SK-N-SH (cell line): ENCODE measurements at regions not wholly inside any gene's neighbourhood (a gene's known extent, or its start where the extent isn't known, plus 50 kb on each side); places are given as distances from the start of the nearest gene placed in this dataset.

Source experiments
- CTCF ChIA-PET: fragments of 300-600, 350-600 bp; formaldehyde crosslinking; extraction: SDS; loops from one replicate; lab custom pipeline; 2021; lab: Yijun Ruan, JAX
- POLR2A ChIA-PET: fragments of 350-600 bp; sonication (Branson Sonifier 250); formaldehyde crosslinking; extraction: SDS; loops from one replicate; lab custom pipeline; 2020; ENCODE audit warnings: antibody characterized with exemption, inconsistent platforms; lab: Yijun Ruan, JAX
- DNase-seq: peaks from one replicate; pipeline ENCODE4 v3.0.0; 2012
- H2AFZ ChIP-seq: fragments of 200-600 bp; sonication (generic); 2 replicates; pipeline ENCODE4 v1.8.1; 2016; ENCODE audit warnings: antibody characterized with exemption, mild to moderate bottlenecking, low read depth
- H3F3A ChIP-seq: fragments of 200-600 bp; sonication (generic); replicated peaks from 2 replicates; pipeline ENCODE3; 2016; ENCODE audit warnings: antibody characterized with exemption, mild to moderate bottlenecking; ENCODE audit not compliant: insufficient read depth
- H3K27ac ChIP-seq, 2 experiments: fragments of 200-500 bp in 1 of 2; fragments of 200-600 bp in 1 of 2; sonication (Bioruptor generic) in 1 of 2; sonication (generic), shearing (Covaris generic) in 1 of 2; 2 replicates each; pipeline versions ENCODE4 v1.5.1 to v1.6.1; 2014 to 2016; ENCODE audit warnings: low read depth in 2 of 2, inconsistent platforms in 1 of 2, low read length in 1 of 2, mild to moderate bottlenecking in 1 of 2, mixed read lengths in 1 of 2
- H3K27me3 ChIP-seq: fragments of 200-600 bp; sonication (generic), shearing (Covaris generic); 2 replicates; pipeline ENCODE4 v1.6.1; 2016; ENCODE audit warnings: mixed run types; ENCODE audit not compliant: insufficient read depth
- H3K36me3 ChIP-seq, 2 experiments: fragments of 200-500 bp in 1 of 2; fragments of 200-600 bp in 1 of 2; sonication (Bioruptor generic) in 1 of 2; sonication (generic) in 1 of 2; replicated peaks in 1 of 2; 2 replicates each; pipeline versions ENCODE3 to v1.5.1; 2014 to 2016; ENCODE audit warnings: low read length in 1 of 2, mild to moderate bottlenecking in 1 of 2; ENCODE audit not compliant: insufficient read depth in 2 of 2, control insufficient read depth in 1 of 2
- H3K4me1 ChIP-seq, 2 experiments: fragments of 200-500 bp in 1 of 2; fragments of 200-600 bp in 1 of 2; sonication (Bioruptor generic) in 1 of 2; sonication (generic), shearing (Covaris generic) in 1 of 2; 2 replicates each; pipeline versions ENCODE4 v1.5.1 to v1.6.1; 2014 to 2016; ENCODE audit warnings: low read depth in 1 of 2, low read length in 1 of 2, mixed run types in 1 of 2; ENCODE audit not compliant: insufficient read depth in 2 of 2, control insufficient read depth in 1 of 2
- H3K4me2 ChIP-seq: fragments of 200-600 bp; sonication (generic), shearing (Covaris generic); 2 replicates; pipeline ENCODE4 v1.6.1; 2017; ENCODE audit warnings: mixed run types
- H3K4me3 ChIP-seq, 2 experiments: fragments of 200-500 bp in 1 of 2; fragments of 200-600 bp in 1 of 2; sonication (Bioruptor generic) in 1 of 2; sonication (generic), shearing (Covaris generic) in 1 of 2; 2 replicates each; pipeline versions ENCODE4 v1.5.1 to v1.8.1; 2014 to 2016; ENCODE audit warnings: low read depth in 2 of 2, inconsistent platforms in 1 of 2, low read length in 1 of 2, mild to moderate bottlenecking in 1 of 2, mixed read lengths in 1 of 2, moderate library complexity in 1 of 2
- H3K79me2 ChIP-seq: fragments of 200-600 bp; sonication (generic); 2 replicates; pipeline ENCODE4 v1.8.1; 2017; ENCODE audit warnings: mild to moderate bottlenecking; ENCODE audit not compliant: insufficient read depth
- H3K9ac ChIP-seq: fragments of 200-600 bp; sonication (generic); 2 replicates; pipeline ENCODE4 v1.6.1; 2017; ENCODE audit warnings: mixed run types
- H3K9me2 ChIP-seq: fragments of 200-600 bp; sonication (generic); 2 replicates; pipeline ENCODE4 v1.6.1; 2017; ENCODE audit warnings: mixed run types
- H3K9me3 ChIP-seq: fragments of 200-600 bp; sonication (generic); 2 replicates; pipeline ENCODE4 v1.6.1; 2017; ENCODE audit warnings: mixed run types, mild to moderate bottlenecking, moderate library complexity
- H4K20me1 ChIP-seq: fragments of 200-600 bp; sonication (generic); 2 replicates; pipeline ENCODE4 v1.6.1; 2017; ENCODE audit warnings: mild to moderate bottlenecking, mixed run types; ENCODE audit not compliant: insufficient read depth
- ELF1 ChIP-seq: IDR thresholded peaks from 2 replicates; pipeline ENCODE4 v1.4.0; 2012
- EP300 ChIP-seq, 2 experiments: IDR thresholded peaks; 2 replicates each; pipeline versions ENCODE4 v1.4.0 to v1.6.1; 2012; ENCODE audit warnings: borderline replicate concordance in 1 of 2, low read depth in 1 of 2, low read length in 1 of 2
- EZH2phosphoT487 ChIP-seq: fragments of 200-600 bp; sonication (generic); IDR thresholded peaks from 2 replicates; pipeline ENCODE4 v1.6.1; 2017; ENCODE audit warnings: low read depth, mixed run types, mild to moderate bottlenecking, antibody characterized with exemption, moderate library complexity, borderline replicate concordance
- FOSL2 ChIP-seq: IDR thresholded peaks from 2 replicates; pipeline ENCODE4 v1.4.0; 2012; ENCODE audit warnings: low read depth, mild to moderate bottlenecking, moderate library complexity, borderline replicate concordance
- FOXJ3 ChIP-seq: sonication (generic); formaldehyde crosslinking; IDR thresholded peaks from 2 replicates; pipeline ENCODE4 v1.5.1; 2020; ENCODE audit warnings: mild to moderate bottlenecking, missing genetic modification reagents
- GABPA ChIP-seq: IDR thresholded peaks from 2 replicates; pipeline ENCODE4 v1.4.0; 2012; ENCODE audit warnings: low read depth, mild to moderate bottlenecking
- GATA2 ChIP-seq: sonication (generic); formaldehyde crosslinking; IDR thresholded peaks from 2 replicates; pipeline ENCODE4 v1.5.0; 2020; ENCODE audit warnings: mild to moderate bottlenecking, missing genetic modification reagents
- JUND ChIP-seq: IDR thresholded peaks from 2 replicates; pipeline ENCODE4 v1.4.0; 2012
- MXI1 ChIP-seq: IDR thresholded peaks from 2 replicates; pipeline ENCODE4 v1.6.1; 2012; ENCODE audit warnings: mild to moderate bottlenecking, low read depth, low read length, improper control_type of control experiment
- NRF1 ChIP-seq: IDR thresholded peaks from 2 replicates; pipeline ENCODE4 v1.6.1; 2012; ENCODE audit warnings: low read depth, mild to moderate bottlenecking, low read length
- POLR2AphosphoS5 ChIP-seq: IDR thresholded peaks from 2 replicates; pipeline ENCODE4 v1.6.1; 2012; ENCODE audit warnings: low read depth, low read length
- RAD21 ChIP-seq: IDR thresholded peaks from 2 replicates; pipeline ENCODE4 v1.6.1; 2012; ENCODE audit warnings: mild to moderate bottlenecking, low read length
- SIN3A ChIP-seq: IDR thresholded peaks from 2 replicates; pipeline ENCODE4 v1.6.1; 2012; ENCODE audit warnings: low read depth, mild to moderate bottlenecking, low read length, moderate library complexity, borderline replicate concordance
- SMC3 ChIP-seq: IDR thresholded peaks from 2 replicates; pipeline ENCODE4 v1.6.1; 2012; ENCODE audit warnings: low read depth, low read length, improper control_type of control experiment
- TAF1 ChIP-seq: IDR thresholded peaks from 2 replicates; pipeline ENCODE4 v1.6.1; 2012; ENCODE audit warnings: low read depth, mild to moderate bottlenecking, low read length, moderate library complexity, borderline replicate concordance
- USF1 ChIP-seq: IDR thresholded peaks from 2 replicates; pipeline ENCODE4 v1.4.0; 2012; ENCODE audit warnings: low read depth, borderline replicate concordance
- YY1 ChIP-seq: IDR thresholded peaks from 2 replicates; pipeline ENCODE4 v1.4.0; 2012; ENCODE audit warnings: low read depth, mild to moderate bottlenecking
- WGBS: methylation state at CpG from one replicate; pipeline ENCODE4 v1.1.6; 2017; ENCODE audit warnings: low lambda C conversion rate; 5-methylcytosine and 5-hydroxymethylcytosine counted together
- TF ChIP-seq, protein P1 (sequence below): IDR thresholded peaks from 2 replicates; pipeline ENCODE4 v1.4.0; 2012; ENCODE audit warnings: low read depth
- TF ChIP-seq, protein P2 (sequence below): fragments of 150-350 bp; IDR thresholded peaks from 2 replicates; pipeline ENCODE4 v1.6.1; 2017; ENCODE audit warnings: antibody characterized with exemption, low read length, low read depth, borderline replicate concordance
- TF ChIP-seq, protein P3 (sequence below): IDR thresholded peaks from 2 replicates; pipeline ENCODE4 v1.6.1; 2012; ENCODE audit warnings: mild to moderate bottlenecking, low read depth, low read length, moderate library complexity
- TF ChIP-seq, protein P4 (sequence below): IDR thresholded peaks from 2 replicates; pipeline ENCODE4 v1.4.0; 2012; ENCODE audit warnings: low read depth, borderline replicate concordance
- TF ChIP-seq, protein P5 (sequence below): fragments of 150-350 bp; IDR thresholded peaks from 2 replicates; pipeline ENCODE4 v1.6.1; 2016; ENCODE audit warnings: mild to moderate bottlenecking, low read depth, low read length

DNA sequence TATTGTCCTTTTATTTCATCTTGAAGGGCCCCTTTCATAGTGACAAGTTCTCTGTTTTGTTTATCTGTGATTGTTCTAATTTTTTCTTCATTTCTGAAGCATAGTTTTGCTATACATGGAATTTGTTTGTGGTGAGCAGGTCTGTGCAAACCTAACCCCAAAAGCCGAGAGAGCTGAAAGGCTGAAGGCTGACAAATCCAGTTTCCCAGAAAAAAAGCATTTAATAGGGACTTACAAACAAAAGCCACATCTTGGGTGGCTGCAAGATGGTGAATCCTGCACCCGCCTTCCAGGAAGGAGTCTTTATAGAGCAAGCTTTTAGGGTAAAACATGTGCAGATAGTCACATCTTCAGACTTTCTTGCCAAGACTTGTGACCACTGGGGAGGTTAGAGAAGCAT, 473.4 kb upstream of the TRIB2 start (continued):
- TF ChIP-seq GABPA (no peak), NRF1 (no peak)
- TF ChIP-seq, protein P1, sequence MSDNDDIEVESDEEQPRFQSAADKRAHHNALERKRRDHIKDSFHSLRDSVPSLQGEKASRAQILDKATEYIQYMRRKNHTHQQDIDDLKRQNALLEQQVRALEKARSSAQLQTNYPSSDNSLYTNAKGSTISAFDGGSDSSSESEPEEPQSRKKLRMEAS = no peak
- TF ChIP-seq, all 33 proteins: peak for 0

DNA sequence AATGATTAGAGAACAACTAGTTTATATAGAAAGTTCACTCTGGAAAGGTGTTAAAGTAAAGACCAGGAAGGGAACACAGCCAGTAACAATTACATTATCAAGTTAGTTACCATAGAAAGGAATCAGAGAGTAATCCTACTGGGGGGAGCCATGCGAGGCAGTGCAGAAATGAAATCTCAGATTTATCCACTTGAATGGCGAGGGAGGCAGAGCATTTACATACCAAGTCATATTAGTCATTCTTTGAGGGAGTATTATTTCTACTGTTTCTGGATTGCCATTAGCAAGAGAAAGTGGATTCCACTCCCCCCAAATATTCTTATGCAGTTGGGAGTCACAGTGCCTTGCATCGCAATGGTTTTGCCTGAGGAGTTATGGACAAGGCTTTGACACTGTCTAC, 472.7 kb upstream of the TRIB2 start:
- Histone ChIP-seq H3K9me2 (no peaks in the 10 kb centered on the region), H2AFZ (no peak overlapping the region), H3K9me3 (0 out of 2 replicates have a peak, but pooled peaks cover 3% of the 10 kb centered on the region), H3K4me1 (peaks cover 0 to 4% of the 10 kb centered on the region in 2 experiments; a peak in 2 of 4 replicates), H3K27ac (no peak overlapping the region), H4K20me1 (no peaks in the 10 kb centered on the region), H3K4me3 (no peak overlapping the region)
- CTCF ChIA-PET = no interaction called here
- TF ChIP-seq, protein P2, sequence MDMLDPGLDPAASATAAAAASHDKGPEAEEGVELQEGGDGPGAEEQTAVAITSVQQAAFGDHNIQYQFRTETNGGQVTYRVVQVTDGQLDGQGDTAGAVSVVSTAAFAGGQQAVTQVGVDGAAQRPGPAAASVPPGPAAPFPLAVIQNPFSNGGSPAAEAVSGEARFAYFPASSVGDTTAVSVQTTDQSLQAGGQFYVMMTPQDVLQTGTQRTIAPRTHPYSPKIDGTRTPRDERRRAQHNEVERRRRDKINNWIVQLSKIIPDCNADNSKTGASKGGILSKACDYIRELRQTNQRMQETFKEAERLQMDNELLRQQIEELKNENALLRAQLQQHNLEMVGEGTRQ = no peak
- no peak for TF ChIP-seq RAD21
- no peak for TF ChIP-seq MXI1
- no peak for TF ChIP-seq GATA2 (CRISPR knock-in tag)
- no peak for TF ChIP-seq POLR2AphosphoS5
- no peak for TF ChIP-seq FOSL2
- TF ChIP-seq, protein P3, sequence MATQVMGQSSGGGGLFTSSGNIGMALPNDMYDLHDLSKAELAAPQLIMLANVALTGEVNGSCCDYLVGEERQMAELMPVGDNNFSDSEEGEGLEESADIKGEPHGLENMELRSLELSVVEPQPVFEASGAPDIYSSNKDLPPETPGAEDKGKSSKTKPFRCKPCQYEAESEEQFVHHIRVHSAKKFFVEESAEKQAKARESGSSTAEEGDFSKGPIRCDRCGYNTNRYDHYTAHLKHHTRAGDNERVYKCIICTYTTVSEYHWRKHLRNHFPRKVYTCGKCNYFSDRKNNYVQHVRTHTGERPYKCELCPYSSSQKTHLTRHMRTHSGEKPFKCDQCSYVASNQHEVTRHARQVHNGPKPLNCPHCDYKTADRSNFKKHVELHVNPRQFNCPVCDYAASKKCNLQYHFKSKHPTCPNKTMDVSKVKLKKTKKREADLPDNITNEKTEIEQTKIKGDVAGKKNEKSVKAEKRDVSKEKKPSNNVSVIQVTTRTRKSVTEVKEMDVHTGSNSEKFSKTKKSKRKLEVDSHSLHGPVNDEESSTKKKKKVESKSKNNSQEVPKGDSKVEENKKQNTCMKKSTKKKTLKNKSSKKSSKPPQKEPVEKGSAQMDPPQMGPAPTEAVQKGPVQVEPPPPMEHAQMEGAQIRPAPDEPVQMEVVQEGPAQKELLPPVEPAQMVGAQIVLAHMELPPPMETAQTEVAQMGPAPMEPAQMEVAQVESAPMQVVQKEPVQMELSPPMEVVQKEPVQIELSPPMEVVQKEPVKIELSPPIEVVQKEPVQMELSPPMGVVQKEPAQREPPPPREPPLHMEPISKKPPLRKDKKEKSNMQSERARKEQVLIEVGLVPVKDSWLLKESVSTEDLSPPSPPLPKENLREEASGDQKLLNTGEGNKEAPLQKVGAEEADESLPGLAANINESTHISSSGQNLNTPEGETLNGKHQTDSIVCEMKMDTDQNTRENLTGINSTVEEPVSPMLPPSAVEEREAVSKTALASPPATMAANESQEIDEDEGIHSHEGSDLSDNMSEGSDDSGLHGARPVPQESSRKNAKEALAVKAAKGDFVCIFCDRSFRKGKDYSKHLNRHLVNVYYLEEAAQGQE = no peak
- no peak for TF ChIP-seq FOXJ3 (CRISPR knock-in tag)
- TF ChIP-seq, protein P4, sequence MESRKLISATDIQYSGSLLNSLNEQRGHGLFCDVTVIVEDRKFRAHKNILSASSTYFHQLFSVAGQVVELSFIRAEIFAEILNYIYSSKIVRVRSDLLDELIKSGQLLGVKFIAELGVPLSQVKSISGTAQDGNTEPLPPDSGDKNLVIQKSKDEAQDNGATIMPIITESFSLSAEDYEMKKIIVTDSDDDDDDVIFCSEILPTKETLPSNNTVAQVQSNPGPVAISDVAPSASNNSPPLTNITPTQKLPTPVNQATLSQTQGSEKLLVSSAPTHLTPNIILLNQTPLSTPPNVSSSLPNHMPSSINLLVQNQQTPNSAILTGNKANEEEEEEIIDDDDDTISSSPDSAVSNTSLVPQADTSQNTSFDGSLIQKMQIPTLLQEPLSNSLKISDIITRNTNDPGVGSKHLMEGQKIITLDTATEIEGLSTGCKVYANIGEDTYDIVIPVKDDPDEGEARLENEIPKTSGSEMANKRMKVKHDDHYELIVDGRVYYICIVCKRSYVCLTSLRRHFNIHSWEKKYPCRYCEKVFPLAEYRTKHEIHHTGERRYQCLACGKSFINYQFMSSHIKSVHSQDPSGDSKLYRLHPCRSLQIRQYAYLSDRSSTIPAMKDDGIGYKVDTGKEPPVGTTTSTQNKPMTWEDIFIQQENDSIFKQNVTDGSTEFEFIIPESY = no peak
- TF ChIP-seq EP300 (IDR thresholded peaks at IDR 0.05; ENCODE audit: borderline replicate concordance in 1 of 2, low read depth in 1 of 2, low read length in 1 of 2) = no peak
- no peak for TF ChIP-seq EZH2phosphoT487
- TF ChIP-seq SMC3 = no peak
- TF ChIP-seq, protein P5, sequence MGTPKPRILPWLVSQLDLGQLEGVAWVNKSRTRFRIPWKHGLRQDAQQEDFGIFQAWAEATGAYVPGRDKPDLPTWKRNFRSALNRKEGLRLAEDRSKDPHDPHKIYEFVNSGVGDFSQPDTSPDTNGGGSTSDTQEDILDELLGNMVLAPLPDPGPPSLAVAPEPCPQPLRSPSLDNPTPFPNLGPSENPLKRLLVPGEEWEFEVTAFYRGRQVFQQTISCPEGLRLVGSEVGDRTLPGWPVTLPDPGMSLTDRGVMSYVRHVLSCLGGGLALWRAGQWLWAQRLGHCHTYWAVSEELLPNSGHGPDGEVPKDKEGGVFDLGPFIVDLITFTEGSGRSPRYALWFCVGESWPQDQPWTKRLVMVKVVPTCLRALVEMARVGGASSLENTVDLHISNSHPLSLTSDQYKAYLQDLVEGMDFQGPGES = no peak
- no peak for TF ChIP-seq TAF1
- TF ChIP-seq SIN3A = no peak
- no peak for TF ChIP-seq ELF1
- no peak for TF ChIP-seq USF1
- TF ChIP-seq JUND = no peak; the same call in 1 of the 2 replicates
- TF ChIP-seq YY1 = no peak
- TF ChIP-seq, all 33 proteins: peak for 0
- 23% methylated on average over 3 of the region's 3 CpGs for WGBS
- H3K4me2 ChIP-seq = no peak overlapping the region
- H3K27me3 ChIP-seq = no peaks in the 10 kb centered on the region
- DNase-seq = no peak
- no peak overlapping the region for H3K9ac ChIP-seq
- no peaks in the 10 kb centered on the region for H3K36me3 ChIP-seq
- POLR2A ChIA-PET = no interaction called here
- no peaks in the 10 kb centered on the region for H3K79me2 ChIP-seq
- no peaks in the 10 kb centered on the region for H3F3A ChIP-seq
